HCT116 (cell line): ENCODE measurements at regions not wholly inside any gene's neighbourhood (a gene's known extent, or its start where the extent isn't known, plus 50 kb on each side); places are given as distances from the start of the nearest gene placed in this dataset.

Experiments
- ATAC-seq: fragments of 200-7000 bp; cut with Tn5 transposase; 2 replicates; pipeline ENCODE4 v1.9.1; 2020; ENCODE audit warnings: mild to moderate bottlenecking, moderate library complexity
- BruUV-seq: library from RNA; stranded (reverse); fragments of 400-500 nt; replicated peaks from 2 replicates; lab custom pipeline; 2021; lab: Mats Ljungman, UMichigan
- CTCF ChIA-PET: fragments of 300-600 bp; sonication (Branson Sonifier 250); formaldehyde crosslinking; loops from one replicate; lab custom pipeline; 2021; ENCODE audit warnings: antibody characterized with exemption; lab: Charles Lee
- POLR2A ChIA-PET: fragments of 300-600, 350-600 bp; sonication (Branson Sonifier 250); formaldehyde crosslinking; loops from one replicate; lab custom pipeline; 2021; ENCODE audit warnings: antibody characterized with exemption; lab: Charles Lee
- RAD21 ChIA-PET, 2 experiments: fragments of 300-600 bp; sonication (Branson Sonifier 250); formaldehyde crosslinking; loops; one replicate each; lab custom pipeline; 2023; ENCODE audit warnings: low total read pairs in 2 of 2; ENCODE audit not compliant: uncharacterized antibody in 2 of 2, unreplicated experiment in 2 of 2, low non-redundant PET in 1 of 2; lab: Charles Lee
- DNase-seq: peaks from one replicate; pipeline ENCODE4 v3.0.0-alpha.2; 2010; ENCODE audit warnings: low read depth, low spot score
- H2AFZ ChIP-seq: fragments of 200-600 bp; shearing (Covaris generic), sonication (generic); 2 replicates; pipeline ENCODE4 v1.6.1; 2017; ENCODE audit warnings: low read depth, mixed run types, mixed read lengths, antibody characterized with exemption, low read length; ENCODE audit not compliant: poor library complexity, severe bottlenecking
- H3K27ac ChIP-seq: 2 replicates; pipeline ENCODE4 v1.5.1; 2012; ENCODE audit warnings: low read depth, low read length
- H3K27me3 ChIP-seq: fragments of 200-600 bp; sonication (generic); 2 replicates; pipeline ENCODE4 v1.6.1; 2016; ENCODE audit warnings: mixed run types, low read length, mixed read lengths; ENCODE audit not compliant: insufficient read depth
- H3K36me3 ChIP-seq, 2 experiments: fragments of 200-500 bp in 1 of 2; fragments of 200-600 bp in 1 of 2; sonication (Bioruptor generic) in 1 of 2; sonication (generic) in 1 of 2; 2 replicates each; pipeline versions ENCODE4 v1.5.1 to v1.6.1; 2014 to 2016; ENCODE audit warnings: low read length in 2 of 2, inconsistent platforms in 1 of 2, mixed read lengths in 1 of 2, mixed run types in 1 of 2; ENCODE audit not compliant: insufficient read depth in 2 of 2, control insufficient read depth in 1 of 2
- H3K4me1 ChIP-seq, 2 experiments: fragments of 200-600 bp in 1 of 2; sonication (generic) in 1 of 2; 2 replicates each; pipeline versions ENCODE4 v1.5.1 to v1.6.1; 2012 to 2017; ENCODE audit warnings: low read length in 2 of 2, inconsistent platforms in 1 of 2, mild to moderate bottlenecking in 1 of 2, mixed read lengths in 1 of 2, mixed run types in 1 of 2, moderate library complexity in 1 of 2; ENCODE audit not compliant: insufficient read depth in 2 of 2, control insufficient read depth in 1 of 2
- H3K4me2 ChIP-seq: fragments of 200-600 bp; sonication (generic); 2 replicates; pipeline ENCODE4 v1.6.1; 2017; ENCODE audit warnings: mixed run types, low read length, mixed read lengths
- H3K4me3 ChIP-seq, 2 experiments: fragments of 200-600 bp in 1 of 2; sonication (generic) in 1 of 2; replicated peaks in 1 of 2; 2 replicates each; pipeline ENCODE4 v1.5.1; 2011 to 2016; ENCODE audit warnings: low read length in 2 of 2, control low read depth in 1 of 2, low read depth in 1 of 2, mild to moderate bottlenecking in 1 of 2, mixed read lengths in 1 of 2, mixed run types in 1 of 2
- H3K79me2 ChIP-seq: fragments of 200-600 bp; sonication (generic); 2 replicates; pipeline ENCODE4 v1.6.1; 2017; ENCODE audit warnings: mild to moderate bottlenecking, mixed run types, low read length, moderate library complexity, mixed read lengths; ENCODE audit not compliant: insufficient read depth
- H3K9ac ChIP-seq: fragments of 200-600 bp; sonication (generic); 2 replicates; pipeline ENCODE4 v1.6.1; 2016; ENCODE audit warnings: low read length, mixed read lengths
- H3K9me2 ChIP-seq: fragments of 200-600 bp; sonication (generic), shearing (Covaris generic); 2 replicates; pipeline ENCODE4 v1.6.1; 2017; ENCODE audit warnings: mixed run types, mild to moderate bottlenecking, moderate library complexity; ENCODE audit not compliant: insufficient read depth
- H3K9me3 ChIP-seq, 2 experiments: fragments of 200-500 bp in 1 of 2; fragments of 200-600 bp in 1 of 2; sonication (Bioruptor generic) in 1 of 2; sonication (generic) in 1 of 2; 2 replicates each; pipeline ENCODE4 v1.6.1; 2014 to 2017; ENCODE audit warnings: low read length in 2 of 2, mixed read lengths in 2 of 2, inconsistent platforms in 1 of 2, low read depth in 1 of 2, mild to moderate bottlenecking in 1 of 2, mixed run types in 1 of 2, moderate library complexity in 1 of 2; ENCODE audit not compliant: control insufficient read depth in 1 of 2, insufficient read depth in 1 of 2
- H4K20me1 ChIP-seq: fragments of 200-600 bp; sonication (generic), shearing (Covaris generic); 2 replicates; pipeline ENCODE4 v1.6.1; 2017; ENCODE audit warnings: mixed run types, mild to moderate bottlenecking, moderate library complexity; ENCODE audit not compliant: insufficient read depth
- CBX3 ChIP-seq: IDR thresholded peaks from 2 replicates; pipeline ENCODE4 v1.6.1; 2012; ENCODE audit warnings: low read depth
- EGR1 ChIP-seq: IDR thresholded peaks from 2 replicates; pipeline ENCODE4 v1.6.1; 2012; ENCODE audit warnings: low read depth
- EZH2phosphoT487 ChIP-seq: fragments of 200-600 bp; IDR thresholded peaks from 2 replicates; pipeline ENCODE4 v1.6.1; 2018; ENCODE audit warnings: antibody characterized with exemption, borderline replicate concordance
- FOSL1 ChIP-seq: IDR thresholded peaks from 2 replicates; pipeline ENCODE4 v1.6.1; 2012; ENCODE audit warnings: low read depth
- JUND ChIP-seq: IDR thresholded peaks from 2 replicates; pipeline ENCODE4 v1.6.1; 2012
- POLR2A ChIP-seq: IDR thresholded peaks from 2 replicates; pipeline ENCODE4 v1.7.0; 2011; ENCODE audit warnings: borderline replicate concordance; ENCODE audit not compliant: insufficient read depth, insufficient read length; ENCODE audit errors: extremely low read depth
- RAD21 ChIP-seq: IDR thresholded peaks from 2 replicates; pipeline ENCODE4 v1.6.1; 2012; ENCODE audit warnings: low read depth, mild to moderate bottlenecking
- REST ChIP-seq: IDR thresholded peaks from 2 replicates; pipeline ENCODE4 v1.6.1; 2012; ENCODE audit warnings: low read depth
- SIN3A ChIP-seq: IDR thresholded peaks from 2 replicates; pipeline ENCODE4 v1.6.1; 2012; ENCODE audit warnings: low read depth
- SRF ChIP-seq: IDR thresholded peaks from 2 replicates; pipeline ENCODE4 v1.6.1; 2012; ENCODE audit warnings: low read depth
- TCF7L2 ChIP-seq: IDR thresholded peaks from 2 replicates; pipeline ENCODE4 v1.7.0; 2011; ENCODE audit warnings: borderline replicate concordance, inconsistent platforms; ENCODE audit not compliant: insufficient read depth, insufficient read length; ENCODE audit errors: extremely low read depth
- YY1 ChIP-seq: IDR thresholded peaks from 2 replicates; pipeline ENCODE4 v1.6.1; 2011; ENCODE audit warnings: low read length, low read depth, moderate library complexity, mild to moderate bottlenecking; ENCODE audit not compliant: insufficient replicate concordance; ENCODE audit errors: extremely low read depth
- ZBTB33 ChIP-seq: IDR thresholded peaks from 2 replicates; pipeline ENCODE4 v1.6.1; 2011; ENCODE audit warnings: mild to moderate bottlenecking, low read length, moderate library complexity; ENCODE audit not compliant: insufficient replicate concordance; ENCODE audit errors: extremely low read depth
- ZFX ChIP-seq: fragments of 450-650 bp; IDR thresholded peaks from 2 replicates; pipeline ENCODE4 v1.6.1; 2017
- ZNF274 ChIP-seq: fragments of 200-500 bp; sonication (Bioruptor generic); IDR thresholded peaks from 2 replicates; pipeline ENCODE4 v1.6.1; 2014; ENCODE audit warnings: mild to moderate bottlenecking, low read depth, low read length, inconsistent platforms
- intact Hi-C: fragments of 100-400 bp; cut with micrococcal nuclease; formaldehyde crosslinking; loops from 2 replicates; pipeline ENCODE4 v1.10.0; 2022

- Histone ChIP-seq H3K79me2 (no peaks in the 10 kb centered on the region), H3K4me3 (no peak overlapping the region), H3K9ac (no peak overlapping the region), H3K36me3 (no peaks in the 10 kb centered on the region), H3K9me2 (no peaks in the 10 kb centered on the region), H3K27ac (no peak overlapping the region), H3K4me2 (no peak overlapping the region), H4K20me1 (no peaks in the 10 kb centered on the region), H3K27me3 (no peaks in the 10 kb centered on the region), H3K4me1 (no peaks in the 10 kb centered on the region), H3K9me3 (no peaks in the 10 kb centered on the region), H2AFZ (no peak overlapping the region)
- intact Hi-C loops = no loop called here
- ChIA-PET CTCF (no interaction called here), RAD21 (no interaction called here), POLR2A (no interaction called here)
- no peak for TF ChIP-seq JUND
- TF ChIP-seq REST = no peak
- TF ChIP-seq POLR2A = no peak
- TF ChIP-seq ZBTB33 = no peak
- no peak for TF ChIP-seq ZNF274
- no peak for TF ChIP-seq TCF7L2
- TF ChIP-seq RAD21 = no peak
- no peak for TF ChIP-seq SIN3A
- no peak for TF ChIP-seq CBX3
- no peak for TF ChIP-seq FOSL1
- TF ChIP-seq SRF = no peak
- no peak for TF ChIP-seq ZFX
- no peak for TF ChIP-seq EGR1
- no peak for TF ChIP-seq YY1
- TF ChIP-seq EZH2phosphoT487 = no peak
- DNase-seq (no peak), ATAC-seq (no peak)
- BruUV-seq = no TSS peak
These were observed 275.6 kb upstream of the FANCL start for GRCh38 chr2:58516695-58517094.
